ENCODE measurements at regions not wholly inside any gene's neighbourhood (a gene's known extent, or its start where the extent isn't known, plus 50 kb on each side); places are given as distances from the start of the nearest gene placed in this dataset.

DNA sequence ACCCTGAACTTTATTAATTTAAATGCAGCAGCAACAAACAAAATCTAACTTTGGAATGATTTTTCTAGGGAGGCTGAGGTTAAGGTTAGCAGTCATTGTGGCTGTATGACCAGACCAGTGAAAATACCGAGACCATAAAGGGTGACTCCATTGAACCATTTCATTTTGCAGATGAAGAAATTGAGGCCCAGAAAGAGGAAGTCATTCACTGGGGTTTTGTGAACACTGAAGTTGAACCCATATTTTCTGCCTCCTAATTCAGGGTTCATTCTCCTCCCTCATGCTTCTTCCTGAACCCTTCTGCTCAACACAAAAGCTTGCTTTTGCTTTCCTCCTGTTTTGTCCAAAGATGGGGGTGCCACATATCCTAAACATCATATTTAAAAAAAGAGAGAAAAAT lies 65.8 kb upstream of the PLCL2 start:
- in situ Hi-C loops (cut with HindIII; ENCODE audit: low pct_unique_long_range_greater_than_20kb, low sequenced_read_pairs): no loop called here
- no peak for DNase-seq (ENCODE audit: low read depth)

DNA sequence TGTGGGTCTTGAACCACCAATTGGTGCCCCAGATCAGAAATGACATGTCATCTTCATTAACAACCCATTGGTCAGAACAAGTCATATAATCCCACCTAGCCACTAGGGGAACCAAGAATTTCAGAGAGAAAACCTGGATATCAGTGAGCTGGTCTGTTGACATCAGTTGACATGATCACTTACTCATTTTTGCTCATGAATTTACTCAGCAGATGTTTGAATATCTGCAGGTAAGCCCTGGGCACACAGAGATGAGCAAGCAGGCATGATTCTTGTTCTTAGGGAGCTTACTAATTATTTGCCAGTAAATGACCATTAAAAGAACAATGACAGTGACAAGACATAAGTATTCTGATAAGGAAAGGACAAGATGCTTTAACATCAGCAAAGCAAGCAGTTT lies 64.3 kb upstream of the PLCL2 start:
- DNase-seq (ENCODE audit: low read depth): no peak
- in situ Hi-C loops (cut with HindIII; ENCODE audit: low pct_unique_long_range_greater_than_20kb, low sequenced_read_pairs): no loop called here

DNA sequence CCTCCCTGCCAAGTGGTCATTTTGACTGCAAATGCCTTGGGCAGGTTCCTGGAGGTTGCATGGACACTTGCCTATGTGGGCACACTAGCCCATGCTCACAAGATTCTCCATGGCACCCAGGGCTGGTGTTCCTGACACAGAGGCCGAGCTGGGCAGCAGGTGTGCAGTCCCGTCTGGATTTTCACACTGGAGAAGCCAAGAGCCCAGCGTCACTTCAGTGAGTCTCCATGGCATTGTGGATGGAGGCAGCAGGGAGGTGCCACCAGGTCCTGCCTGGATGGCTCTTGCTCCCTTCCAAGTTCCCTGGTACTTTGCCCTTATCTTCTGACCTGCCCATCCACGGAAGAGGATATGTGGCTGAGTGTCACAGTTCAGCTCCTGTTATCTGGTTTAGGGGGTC lies 63.7 kb upstream of the PLCL2 start:
- in situ Hi-C loops (cut with HindIII; ENCODE audit: low pct_unique_long_range_greater_than_20kb, low sequenced_read_pairs): no loop called here
- DNase-seq (ENCODE audit: low read depth): no peak

DNA sequence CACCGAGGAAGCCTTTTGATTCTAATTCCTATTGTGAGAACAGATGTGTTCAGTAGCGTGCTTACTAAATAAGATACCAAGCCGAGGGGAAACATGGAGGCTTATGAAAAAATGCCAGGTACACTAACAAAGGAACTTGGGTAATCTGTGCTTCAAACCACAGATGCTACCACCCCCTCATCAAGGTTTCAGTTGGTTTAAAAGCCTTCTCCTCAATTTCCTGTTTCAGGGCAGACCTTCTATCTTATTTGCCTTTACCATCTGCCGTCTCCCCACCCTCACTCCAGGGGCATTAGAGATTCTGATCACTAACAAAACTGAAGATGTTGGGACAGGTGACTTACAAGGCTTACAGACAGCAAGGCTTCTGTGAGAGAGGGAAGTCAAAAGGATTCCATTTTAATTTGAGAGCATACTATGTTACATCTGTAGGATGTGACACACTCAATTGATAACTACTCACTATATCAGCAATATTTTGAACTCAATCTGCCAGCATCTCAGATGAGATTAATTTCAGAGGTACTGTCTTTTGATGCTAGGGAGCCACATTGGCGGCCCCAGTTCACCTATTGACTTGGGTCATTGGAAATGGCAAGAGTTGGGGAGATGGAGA lies 60.6 kb upstream of the PLCL2 start:
- in situ Hi-C loops (cut with HindIII; ENCODE audit: low pct_unique_long_range_greater_than_20kb, low sequenced_read_pairs): no loop called here
- DNase-seq (ENCODE audit: low read depth): no peak

DNA sequence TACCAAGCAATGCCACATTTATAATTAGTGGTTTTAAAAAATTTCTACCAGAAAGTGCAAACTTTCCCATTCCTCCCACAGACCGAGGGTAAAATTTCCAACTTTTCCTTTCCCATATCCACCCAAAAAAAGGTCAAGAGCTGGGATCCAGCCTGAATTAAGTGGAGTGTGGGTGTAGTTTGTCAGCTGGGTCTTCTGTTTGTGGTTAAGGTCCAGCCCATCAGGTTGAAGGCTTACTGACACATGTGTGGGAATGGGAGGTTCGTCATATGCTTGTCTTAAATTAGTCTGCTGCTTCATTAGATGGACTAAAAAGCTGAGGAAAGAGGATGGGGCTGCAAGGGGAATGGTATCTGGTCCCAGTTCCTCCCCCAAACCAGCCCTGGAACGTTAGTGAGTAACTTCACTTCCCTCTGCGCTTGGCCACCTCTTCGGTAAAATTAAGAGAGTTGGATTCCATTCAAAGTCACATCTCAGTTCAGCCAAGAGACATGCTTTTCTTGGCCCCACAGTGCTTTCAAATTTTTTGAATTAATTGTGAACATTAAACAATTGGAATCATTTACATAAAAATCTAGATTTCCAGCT lies 59.0 kb upstream of the PLCL2 start:
- DNase-seq (ENCODE audit: low read depth): no peak
- in situ Hi-C loops (cut with HindIII; ENCODE audit: low pct_unique_long_range_greater_than_20kb, low sequenced_read_pairs): no loop called here

DNA sequence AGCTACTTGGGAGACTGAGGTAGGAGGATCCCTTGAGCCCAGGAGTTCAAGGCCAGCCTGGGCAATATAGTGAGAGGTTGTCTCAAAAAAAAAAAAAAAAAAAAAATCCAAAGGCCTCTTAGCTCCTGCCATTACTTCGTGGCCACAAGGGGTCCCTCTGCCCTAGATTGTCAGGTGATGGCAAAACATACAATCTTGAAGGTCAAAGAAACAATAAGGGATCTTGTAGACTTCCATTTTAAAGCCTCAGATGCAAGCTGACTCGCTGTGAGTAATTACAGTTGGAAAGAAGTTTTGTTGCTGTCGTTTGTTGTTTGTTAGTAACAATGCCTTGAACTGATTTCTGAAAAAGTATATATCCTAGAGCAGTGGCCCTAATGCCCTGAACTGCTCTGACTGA lies 55.9 kb upstream of the PLCL2 start:
- in situ Hi-C loops (cut with HindIII; ENCODE audit: low pct_unique_long_range_greater_than_20kb, low sequenced_read_pairs): no loop called here

DNA sequence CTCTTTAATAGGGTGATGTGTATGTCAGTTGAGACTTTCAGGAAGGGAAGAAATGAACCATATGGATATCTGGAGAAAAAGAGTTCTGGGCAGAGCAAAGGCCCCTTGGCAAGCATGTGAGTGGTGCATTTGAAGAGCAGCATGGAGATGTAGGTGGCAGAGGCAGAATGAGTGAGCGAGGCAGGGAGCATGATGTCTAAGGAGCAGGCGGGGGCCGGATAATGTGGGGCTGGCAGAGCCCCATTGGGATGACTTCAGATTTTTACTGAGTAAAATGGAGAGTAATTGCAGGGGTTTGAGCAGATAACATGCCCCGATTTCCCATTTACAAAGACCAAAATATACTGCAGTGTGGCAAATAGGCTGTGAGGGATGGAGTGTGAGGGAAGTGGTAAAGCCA lies 52.9 kb upstream of the PLCL2 start:
- in situ Hi-C loops (cut with HindIII; ENCODE audit: low pct_unique_long_range_greater_than_20kb, low sequenced_read_pairs): no loop called here
- no peak for DNase-seq (ENCODE audit: low read depth)

More for the DNA sequence above, 55.9 kb upstream of the PLCL2 start:
- peak; percentile 7 for DNase-seq (ENCODE audit: low read depth)

DNA sequence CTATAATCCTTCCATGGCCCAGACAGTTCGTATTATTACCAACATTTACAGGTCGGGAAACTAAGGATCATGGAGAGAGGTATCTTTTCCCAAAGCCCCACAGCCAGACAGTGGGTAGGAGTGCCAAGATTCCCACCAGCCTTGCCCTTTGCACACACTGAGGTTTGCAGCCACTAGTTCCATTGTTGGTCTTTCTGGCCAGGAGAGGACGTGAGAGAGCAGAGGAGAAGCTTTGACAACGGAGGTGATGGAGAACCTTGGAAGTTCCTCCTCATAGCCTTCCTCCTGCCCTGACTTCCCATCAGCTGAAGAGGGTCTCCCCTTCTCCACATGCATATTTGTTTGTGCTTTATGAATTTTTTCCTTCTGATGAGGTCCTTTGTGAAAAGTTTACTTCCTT lies 50.5 kb upstream of the PLCL2 start:
- in situ Hi-C loops (cut with HindIII; ENCODE audit: low pct_unique_long_range_greater_than_20kb, low sequenced_read_pairs): no loop called here
- no peak for DNase-seq (ENCODE audit: low read depth)

DNA sequence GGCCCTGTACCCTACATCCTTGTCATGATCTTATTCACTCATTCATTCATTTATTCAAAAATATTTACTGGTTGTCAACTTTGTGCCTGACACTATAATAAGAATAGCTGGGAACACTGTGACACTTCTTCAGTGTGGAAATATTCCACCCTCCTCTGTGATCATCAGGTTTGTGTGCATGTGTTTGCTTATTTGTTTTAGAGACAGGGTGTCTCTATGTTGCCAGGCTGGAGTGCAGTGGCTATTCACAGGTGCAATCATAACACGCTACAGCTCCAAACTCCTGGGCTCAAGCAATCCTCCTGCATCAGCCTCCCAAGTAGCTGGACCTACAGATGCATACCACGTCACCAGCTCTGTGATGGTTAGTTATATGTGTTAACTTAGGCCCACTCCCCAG lies 50.0 kb upstream of the PLCL2 start:
- DNase-seq (ENCODE audit: low read depth): no peak
- in situ Hi-C loops (cut with HindIII; ENCODE audit: low pct_unique_long_range_greater_than_20kb, low sequenced_read_pairs): no loop called here

Data from Caki2 (cell line).